ENCODE measurements at regions not wholly inside any gene's neighbourhood (a gene's known extent, or its start where the extent isn't known, plus 50 kb on each side); places are given as distances from the start of the nearest gene placed in this dataset.

- TF ChIP-seq, protein P1, sequence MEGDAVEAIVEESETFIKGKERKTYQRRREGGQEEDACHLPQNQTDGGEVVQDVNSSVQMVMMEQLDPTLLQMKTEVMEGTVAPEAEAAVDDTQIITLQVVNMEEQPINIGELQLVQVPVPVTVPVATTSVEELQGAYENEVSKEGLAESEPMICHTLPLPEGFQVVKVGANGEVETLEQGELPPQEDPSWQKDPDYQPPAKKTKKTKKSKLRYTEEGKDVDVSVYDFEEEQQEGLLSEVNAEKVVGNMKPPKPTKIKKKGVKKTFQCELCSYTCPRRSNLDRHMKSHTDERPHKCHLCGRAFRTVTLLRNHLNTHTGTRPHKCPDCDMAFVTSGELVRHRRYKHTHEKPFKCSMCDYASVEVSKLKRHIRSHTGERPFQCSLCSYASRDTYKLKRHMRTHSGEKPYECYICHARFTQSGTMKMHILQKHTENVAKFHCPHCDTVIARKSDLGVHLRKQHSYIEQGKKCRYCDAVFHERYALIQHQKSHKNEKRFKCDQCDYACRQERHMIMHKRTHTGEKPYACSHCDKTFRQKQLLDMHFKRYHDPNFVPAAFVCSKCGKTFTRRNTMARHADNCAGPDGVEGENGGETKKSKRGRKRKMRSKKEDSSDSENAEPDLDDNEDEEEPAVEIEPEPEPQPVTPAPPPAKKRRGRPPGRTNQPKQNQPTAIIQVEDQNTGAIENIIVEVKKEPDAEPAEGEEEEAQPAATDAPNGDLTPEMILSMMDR (IDR thresholded peaks at IDR 0.05): no peak
- TF ChIP-seq POLR2A (IDR thresholded peaks at IDR 0.05): no peak
Measured at GRCh38 chr18:61955644-61956043, 62.8 kb upstream of the RNF152 start.
